HUES6 (cell line): ENCODE measurements at regions not wholly inside any gene's neighbourhood (a gene's known extent, or its start where the extent isn't known, plus 50 kb on each side); places are given as distances from the start of the nearest gene placed in this dataset.

Source experiments
- H3K27ac ChIP-seq: 2 replicates; pipeline ENCODE4 v1.7.0; 2013; ENCODE audit warnings: low read depth, mild to moderate bottlenecking, low read length, inconsistent platforms
- H3K27me3 ChIP-seq: 2 replicates; pipeline ENCODE4 v1.6.1; 2013; ENCODE audit warnings: low read length; ENCODE audit not compliant: control insufficient read depth, insufficient read depth
- H3K36me3 ChIP-seq: 2 replicates; pipeline ENCODE4 v1.6.1; 2013; ENCODE audit warnings: low read length; ENCODE audit not compliant: control insufficient read depth, insufficient read depth
- H3K4me1 ChIP-seq: 2 replicates; pipeline ENCODE4 v1.6.1; 2013; ENCODE audit warnings: low read length; ENCODE audit not compliant: control insufficient read depth, insufficient read depth
- H3K4me3 ChIP-seq: 2 replicates; pipeline ENCODE4 v1.5.1; 2013; ENCODE audit warnings: low read depth, low read length
- H3K9ac ChIP-seq: one replicate; pipeline ENCODE4 v1.6.1; 2013; ENCODE audit warnings: mild to moderate bottlenecking, low read length
- H3K9me3 ChIP-seq: 2 replicates; pipeline ENCODE4 v1.6.1; 2013; ENCODE audit warnings: low read depth, low read length; ENCODE audit not compliant: control insufficient read depth, insufficient read depth

- no peak overlapping the region for H3K4me3 ChIP-seq
- no peaks in the 10 kb centered on the region for H3K27me3 ChIP-seq
- H3K36me3 ChIP-seq, result no peaks in the 10 kb centered on the region
- H3K9ac ChIP-seq, result no peak overlapping the region
- H3K9me3 ChIP-seq, result no peaks in the 10 kb centered on the region
- no peak overlapping the region for H3K27ac ChIP-seq
- no peaks in the 10 kb centered on the region for H3K4me1 ChIP-seq
Observed at GRCh38 chr7:46881507-46882127, 700.3 kb downstream of the TNS3 start.

- Histone ChIP-seq H3K4me1 (no peaks in the 10 kb centered on the region), H3K27me3 (no peaks in the 10 kb centered on the region), H3K4me3 (no peak overlapping the region), H3K36me3 (no peaks in the 10 kb centered on the region), H3K9ac (no peak overlapping the region), H3K27ac (no peak overlapping the region), H3K9me3 (no peaks in the 10 kb centered on the region)
Observed at GRCh38 chr7:46880508-46881196, 701.3 kb downstream of the TNS3 start.

GRCh38 chr7:46879783-46880182 lies 702.1 kb downstream of the TNS3 start:
- Histone ChIP-seq H3K4me1 (no peaks in the 10 kb centered on the region), H3K9ac (no peak overlapping the region), H3K27me3 (no peaks in the 10 kb centered on the region), H3K27ac (no peak overlapping the region), H3K36me3 (no peaks in the 10 kb centered on the region), H3K9me3 (no peaks in the 10 kb centered on the region), H3K4me3 (no peak overlapping the region)

GRCh38 chr7:46871516-46871915 lies 710.4 kb downstream of the TNS3 start:
- no peaks in the 10 kb centered on the region for H3K4me1 ChIP-seq
- no peak overlapping the region for H3K27ac ChIP-seq
- H3K9ac ChIP-seq, result no peak overlapping the region
- no peak overlapping the region for H3K4me3 ChIP-seq
- no peaks in the 10 kb centered on the region for H3K36me3 ChIP-seq
- H3K27me3 ChIP-seq, result no peaks in the 10 kb centered on the region
- no peaks in the 10 kb centered on the region for H3K9me3 ChIP-seq

GRCh38 chr7:46864716-46865115 lies 717.2 kb downstream of the TNS3 start:
- H3K36me3 ChIP-seq, result no peaks in the 10 kb centered on the region
- H3K27ac ChIP-seq, result no peak overlapping the region
- H3K4me1 ChIP-seq, result no peaks in the 10 kb centered on the region; the same call in 1 of the 2 replicates
- no peaks in the 10 kb centered on the region for H3K9me3 ChIP-seq
- H3K4me3 ChIP-seq, result no peak overlapping the region
- H3K27me3 ChIP-seq, result no peaks in the 10 kb centered on the region
- no peak overlapping the region for H3K9ac ChIP-seq

- H3K27ac ChIP-seq, result no peak overlapping the region
Observed at GRCh38 chr7:46859963-46860475, 721.9 kb downstream of the TNS3 start.

GRCh38 chr7:46855851-46856250 lies 726.1 kb downstream of the TNS3 start:
- no peaks in the 10 kb centered on the region for H3K36me3 ChIP-seq

More at GRCh38 chr7:46859963-46860475, 721.9 kb downstream of the TNS3 start:
- Histone ChIP-seq H3K9me3 (no peaks in the 10 kb centered on the region), H3K27me3 (no peaks in the 10 kb centered on the region), H3K4me1 (no peaks in the 10 kb centered on the region; the same call in 1 of the 2 replicates), H3K36me3 (no peaks in the 10 kb centered on the region), H3K9ac (no peak overlapping the region), H3K4me3 (no peak overlapping the region)

GRCh38 chr7:46854958-46855473 lies 726.9 kb downstream of the TNS3 start:
- Histone ChIP-seq H3K36me3 (no peaks in the 10 kb centered on the region), H3K27me3 (no peaks in the 10 kb centered on the region), H3K9ac (no peak overlapping the region), H3K9me3 (no peaks in the 10 kb centered on the region), H3K27ac (no peak overlapping the region), H3K4me1 (no peaks in the 10 kb centered on the region), H3K4me3 (no peak overlapping the region)

More at GRCh38 chr7:46855851-46856250, 726.1 kb downstream of the TNS3 start:
- no peak overlapping the region for H3K27ac ChIP-seq
- H3K4me3 ChIP-seq, result no peak overlapping the region
- H3K27me3 ChIP-seq, result no peaks in the 10 kb centered on the region
- H3K9ac ChIP-seq, result no peak overlapping the region
- no peaks in the 10 kb centered on the region for H3K9me3 ChIP-seq
- no peaks in the 10 kb centered on the region; the same call in 1 of the 2 replicates for H3K4me1 ChIP-seq

- H3K27me3 ChIP-seq, result no peaks in the 10 kb centered on the region
- no peak overlapping the region for H3K27ac ChIP-seq
- no peaks in the 10 kb centered on the region for H3K4me1 ChIP-seq
- no peak overlapping the region for H3K9ac ChIP-seq
- no peak overlapping the region for H3K4me3 ChIP-seq
- H3K9me3 ChIP-seq, result no peaks in the 10 kb centered on the region
- no peaks in the 10 kb centered on the region for H3K36me3 ChIP-seq
Observed at GRCh38 chr7:46853451-46853850, 728.5 kb downstream of the TNS3 start.

- Histone ChIP-seq H3K27me3 (no peaks in the 10 kb centered on the region), H3K4me3 (no peak overlapping the region), H3K4me1 (no peaks in the 10 kb centered on the region), H3K9me3 (no peaks in the 10 kb centered on the region), H3K9ac (no peak overlapping the region), H3K36me3 (no peaks in the 10 kb centered on the region), H3K27ac (no peak overlapping the region)
Observed at GRCh38 chr7:46852795-46853194, 729.1 kb downstream of the TNS3 start.
